Skeletal muscle cell (primary cell): ENCODE measurements at regions not wholly inside any gene's neighbourhood (a gene's known extent, or its start where the extent isn't known, plus 50 kb on each side); places are given as distances from the start of the nearest gene placed in this dataset.
"Not testable (repeated sequence)": the region's sequence is repeated elsewhere in the genome, so short reads cannot be mapped to it uniquely, and the experiment has no call there.

Source experiments
- DNase-seq: peaks from one replicate; pipeline ENCODE4 v3.0.0-alpha.2; 2010; ENCODE audit warnings: low read depth
- H3K4me3 ChIP-seq: 2 replicates; pipeline ENCODE4 v1.5.1; 2011; ENCODE audit warnings: low read depth, mild to moderate bottlenecking, control low read depth, low read length, moderate library complexity

GRCh38 chr6:141483598-141484061 lies 649.1 kb upstream of the GJE1 start:
- H3K4me3 ChIP-seq, result peak overlapping the region; percentile 36
- peak; percentile 94 for DNase-seq

- H3K4me3 ChIP-seq, result peak overlapping the region; percentile 36
- DNase-seq, result no peak
These were observed 649.7 kb upstream of the GJE1 start for GRCh38 chr6:141482796-141483597.

GRCh38 chr6:141475259-141475658 lies 657.5 kb upstream of the GJE1 start:
- no peak overlapping the region for H3K4me3 ChIP-seq
- DNase-seq, result no peak

GRCh38 chr6:141472162-141472928 lies 660.4 kb upstream of the GJE1 start:
- no peak overlapping the region for H3K4me3 ChIP-seq
- no peak for DNase-seq

GRCh38 chr6:141470810-141471209 lies 661.9 kb upstream of the GJE1 start:
- no peak for DNase-seq
- no peak overlapping the region for H3K4me3 ChIP-seq

- no peak overlapping the region for H3K4me3 ChIP-seq
- DNase-seq, result no peak
These were observed 664.8 kb upstream of the GJE1 start for GRCh38 chr6:141467881-141468280.

- DNase-seq, result no peak
- H3K4me3 ChIP-seq, result no peak overlapping the region
These were observed 665.7 kb upstream of the GJE1 start for GRCh38 chr6:141467041-141467440.

GRCh38 chr6:141464896-141465295 lies 667.8 kb upstream of the GJE1 start:
- no peak overlapping the region for H3K4me3 ChIP-seq
- no peak for DNase-seq

- DNase-seq, result peak; percentile 53
- no peak overlapping the region for H3K4me3 ChIP-seq
These were observed 668.2 kb upstream of the GJE1 start for GRCh38 chr6:141464490-141464889.

- H3K4me3 ChIP-seq, result no peak overlapping the region
- DNase-seq, result peak; percentile 25
These were observed 669.3 kb upstream of the GJE1 start for GRCh38 chr6:141463237-141463977.

- H3K4me3 ChIP-seq, result no peak overlapping the region
- no peak for DNase-seq
These were observed 671.8 kb upstream of the GJE1 start for GRCh38 chr6:141460743-141461484.

- H3K4me3 ChIP-seq, DNase-seq: not testable (repeated sequence)
These were observed 672.5 kb upstream of the GJE1 start for GRCh38 chr6:141460245-141460644.

- not testable (repeated sequence) for H3K4me3 ChIP-seq, DNase-seq
These were observed 674.7 kb upstream of the GJE1 start for GRCh38 chr6:141457984-141458383.

- DNase-seq, result no peak
- H3K4me3 ChIP-seq, result no peak overlapping the region
These were observed 680.4 kb upstream of the GJE1 start for GRCh38 chr6:141452354-141452686.

- no peak overlapping the region for H3K4me3 ChIP-seq
- peak; percentile 16 for DNase-seq
These were observed 681.0 kb upstream of the GJE1 start for GRCh38 chr6:141451511-141452353.

- DNase-seq, result no peak
- H3K4me3 ChIP-seq, result no peak overlapping the region
These were observed 681.6 kb upstream of the GJE1 start for GRCh38 chr6:141451181-141451510.

GRCh38 chr6:141445928-141446628 lies 686.6 kb upstream of the GJE1 start:
- no peak for DNase-seq
- H3K4me3 ChIP-seq, result no peak overlapping the region

- no peak for DNase-seq
- no peak overlapping the region for H3K4me3 ChIP-seq
These were observed 688.9 kb upstream of the GJE1 start for GRCh38 chr6:141443668-141444289.
